H4 (cell line): ENCODE measurements at regions not wholly inside any gene's neighbourhood (a gene's known extent, or its start where the extent isn't known, plus 50 kb on each side); places are given as distances from the start of the nearest gene placed in this dataset.

Source experiments
- DNase-seq: peaks from one replicate; pipeline ENCODE4 v3.0.0-alpha.2; 2015; ENCODE audit warnings: low spot score

DNA sequence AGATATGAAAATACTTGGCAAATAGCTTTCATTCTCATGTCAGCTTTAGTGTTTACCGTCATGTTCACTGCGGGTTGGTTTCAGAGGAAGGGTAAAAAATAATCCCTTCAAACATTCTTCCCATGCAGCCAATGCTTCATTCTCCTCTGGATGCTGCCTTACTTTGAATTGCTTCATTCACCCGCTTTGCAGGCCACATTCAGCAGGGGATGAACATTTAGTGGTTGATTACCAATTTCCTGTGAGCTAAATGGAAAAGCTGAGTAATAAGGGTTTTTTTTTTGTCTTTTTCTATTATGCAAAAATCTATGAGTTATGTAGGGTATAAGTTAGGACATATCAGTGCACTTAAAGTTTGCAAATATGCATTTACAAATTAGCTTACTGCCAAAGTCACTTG, 96.3 kb upstream of the MEF2C start:
- no peak for DNase-seq

GRCh38 chr5:88976914-88977313, 93.9 kb upstream of the MEF2C start:
- no peak for DNase-seq

GRCh38 chr5:88967633-88968585, 84.9 kb upstream of the MEF2C start:
- DNase-seq = no peak

DNA sequence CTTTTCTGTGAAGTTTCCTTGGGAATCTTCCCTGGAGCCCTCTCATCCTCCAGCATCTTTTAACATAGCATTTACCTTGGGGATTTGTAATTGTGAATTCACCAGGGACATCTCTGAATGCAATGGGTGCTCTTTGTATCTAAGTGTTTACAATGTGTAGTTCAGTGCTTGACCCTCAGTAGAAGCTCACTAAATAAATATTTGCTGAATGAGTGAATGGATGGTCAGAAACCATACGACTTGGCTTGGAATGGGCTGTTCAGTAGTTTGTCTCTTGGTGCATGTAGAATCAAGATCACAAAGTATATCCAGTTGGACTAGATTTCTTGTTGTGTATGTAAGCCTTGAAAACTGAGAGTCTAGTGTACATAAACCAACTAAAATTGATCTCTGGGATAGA, 81.8 kb upstream of the MEF2C start:
- DNase-seq = no peak

GRCh38 chr5:88957013-88957412, 74.0 kb upstream of the MEF2C start:
- DNase-seq = no peak

GRCh38 chr5:88956416-88956815, 73.4 kb upstream of the MEF2C start:
- DNase-seq = no peak

- DNase-seq = no peak
Measured at GRCh38 chr5:88955403-88955802, 72.4 kb upstream of the MEF2C start.

DNA sequence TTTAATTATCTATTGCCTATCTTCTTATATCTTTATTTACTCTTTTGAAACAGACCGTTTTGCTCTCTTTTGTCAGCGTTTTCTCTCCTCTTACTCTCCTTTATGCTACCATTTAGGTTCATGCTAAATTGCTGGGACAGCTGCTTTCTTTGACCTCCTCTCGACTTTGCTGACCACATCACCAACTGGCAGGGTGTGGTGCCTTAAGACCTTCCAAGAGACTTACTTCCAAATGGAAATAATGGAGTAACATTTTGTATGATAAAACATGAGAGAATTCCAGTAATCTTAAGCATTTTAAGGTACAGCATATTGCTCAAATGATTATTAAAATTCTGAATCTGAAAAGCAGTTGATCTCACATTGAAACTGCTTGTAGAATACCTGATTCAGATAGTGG, 71.5 kb upstream of the MEF2C start:
- no peak for DNase-seq

DNA sequence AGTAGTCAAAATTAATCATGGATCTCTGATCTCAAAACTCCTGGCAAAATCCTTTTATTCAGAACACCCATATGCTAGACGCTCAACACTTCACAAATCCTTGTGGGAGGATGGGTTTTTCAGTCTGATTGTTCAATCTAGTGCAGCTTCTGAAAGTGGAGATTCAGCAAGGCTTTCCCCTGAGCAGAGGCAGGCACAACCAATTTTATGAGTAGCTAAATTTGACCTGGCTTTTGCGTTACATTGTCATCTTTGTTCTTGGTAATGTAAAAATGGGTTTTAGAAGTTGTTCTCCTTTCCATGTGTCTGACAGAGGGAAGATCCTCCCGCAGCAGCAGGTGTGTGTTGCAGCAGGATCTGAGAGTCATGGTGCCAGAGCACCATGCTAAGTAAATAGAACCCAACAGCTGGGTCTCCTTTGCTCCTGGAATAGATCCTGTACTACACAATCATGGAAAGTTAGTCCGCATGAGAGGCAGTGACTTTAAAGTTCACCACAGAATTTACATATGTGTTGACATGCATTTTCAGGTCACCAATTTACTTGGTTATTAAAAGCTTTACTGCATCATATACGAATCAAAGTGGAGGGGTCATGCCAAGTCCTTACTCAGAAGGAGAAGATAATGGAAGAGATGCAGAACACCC, 70.1 kb upstream of the MEF2C start:
- no peak for DNase-seq

DNA sequence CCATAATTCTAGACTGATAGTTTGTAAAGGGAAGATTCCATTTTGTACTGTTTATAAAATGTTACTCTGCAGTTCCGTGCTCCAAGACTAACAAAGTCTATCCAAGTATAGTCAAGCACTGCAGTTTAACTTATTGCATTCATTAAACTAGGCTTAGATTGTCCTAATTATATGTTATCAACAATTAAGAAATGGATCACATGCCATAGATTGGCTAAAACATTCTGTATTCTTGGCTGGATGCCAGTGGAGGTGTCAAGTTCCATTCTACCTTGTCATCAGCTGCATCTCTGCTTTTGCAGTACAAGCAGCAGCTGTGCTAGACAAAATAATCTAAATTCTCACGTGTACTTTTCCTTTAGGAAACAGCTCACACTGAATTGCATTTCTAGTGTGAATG, 69.4 kb upstream of the MEF2C start:
- no peak for DNase-seq

GRCh38 chr5:88951457-88951856, 68.5 kb upstream of the MEF2C start:
- no peak for DNase-seq

DNA sequence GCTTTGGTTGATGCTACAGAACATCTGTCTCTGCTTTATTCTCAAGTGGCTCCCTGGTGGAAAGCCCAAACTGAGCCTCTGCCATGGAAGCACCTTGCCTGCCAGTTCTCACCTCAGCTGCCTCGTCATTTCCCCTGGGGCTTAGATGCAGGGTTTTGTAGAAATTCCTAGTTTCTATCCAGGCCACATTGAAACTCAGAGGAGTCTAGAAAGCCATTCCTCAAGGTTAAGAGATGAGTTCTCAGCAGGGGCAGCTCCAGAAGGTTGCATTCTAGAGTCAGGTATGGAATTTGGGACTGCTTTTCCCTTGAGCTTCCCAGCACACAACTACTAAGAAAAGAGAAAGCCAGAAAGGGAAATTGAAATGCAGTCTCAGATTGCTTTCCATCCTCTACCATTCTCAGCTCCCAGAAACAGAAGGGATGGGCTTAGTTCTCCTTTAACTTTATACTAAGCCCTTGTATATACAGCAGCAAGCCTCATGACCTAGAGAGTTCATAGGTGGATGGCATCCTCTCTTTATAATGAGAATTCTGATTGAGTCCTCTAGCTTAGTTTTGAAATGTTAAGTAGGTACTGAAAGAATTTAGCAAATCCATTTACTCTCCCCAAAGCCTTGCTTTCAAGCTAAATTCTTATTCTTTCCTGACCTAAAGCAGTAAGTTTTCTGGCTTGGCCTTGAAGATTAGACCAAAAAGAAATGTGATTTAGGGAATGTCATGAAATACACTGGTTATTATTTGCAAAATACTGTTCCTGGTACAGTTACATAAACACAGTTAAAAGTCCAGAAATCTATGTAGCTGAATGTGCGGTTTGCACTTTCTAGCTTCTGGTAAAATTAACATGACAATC, 66.0 kb upstream of the MEF2C start:
- DNase-seq = no peak

DNA sequence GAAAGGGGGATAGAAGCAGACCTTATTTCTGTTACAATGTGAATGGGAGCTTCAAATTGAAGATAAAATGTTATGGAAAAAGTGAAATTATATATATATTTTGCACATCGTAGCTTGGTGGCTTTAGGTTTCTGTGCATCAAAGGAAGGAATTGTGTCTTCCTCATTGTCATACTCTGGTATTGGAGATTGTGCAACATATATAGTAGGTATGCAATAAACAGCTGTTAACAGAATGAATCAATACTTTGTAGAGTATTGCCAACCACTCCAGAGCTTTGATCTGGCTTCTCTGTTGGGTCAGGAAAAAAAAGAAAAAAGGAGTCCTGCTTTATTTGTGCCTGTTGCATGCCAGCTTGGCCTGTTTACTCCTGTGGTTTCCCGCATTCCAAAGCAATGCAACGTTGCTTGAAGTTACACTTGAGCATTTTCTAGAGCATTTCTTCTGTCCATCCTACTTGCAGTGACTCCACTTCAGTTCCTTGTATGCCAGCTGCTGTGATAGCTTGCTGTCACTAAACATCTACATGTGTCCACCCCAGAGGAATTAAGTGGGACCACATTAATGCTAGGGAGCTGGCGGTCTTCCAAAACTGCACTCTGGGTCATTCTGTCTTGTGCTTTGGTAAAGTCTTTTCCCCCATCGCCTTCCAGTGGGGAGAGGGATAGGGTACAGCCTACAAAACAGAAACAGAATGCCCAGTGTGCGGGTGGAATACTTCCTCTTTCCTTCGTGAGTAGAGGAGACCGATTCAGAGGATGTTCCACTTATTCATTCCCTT, 62.0 kb upstream of the MEF2C start:
- DNase-seq = peak; percentile 78

DNA sequence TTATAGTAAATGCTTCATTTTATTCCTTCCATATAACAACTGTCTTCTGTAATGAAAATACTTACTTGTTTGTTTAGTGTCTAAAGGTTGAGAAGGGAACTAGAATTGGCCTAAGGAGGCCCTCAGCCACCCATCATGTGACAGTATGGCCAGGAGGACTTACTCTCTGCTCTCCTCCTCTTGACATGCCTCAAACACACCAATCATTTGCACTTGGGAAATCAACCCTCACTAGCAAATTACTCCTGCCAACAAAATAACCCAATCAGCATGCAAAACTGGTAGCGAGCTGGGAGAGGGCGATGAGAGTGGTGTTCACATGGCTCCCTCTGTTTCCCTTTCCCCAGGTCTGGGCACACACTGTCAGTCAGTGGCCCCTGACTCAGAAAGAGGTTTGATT, 58.6 kb upstream of the MEF2C start:
- DNase-seq = no peak

- DNase-seq = no peak
Measured at GRCh38 chr5:88940713-88941112, 57.7 kb upstream of the MEF2C start.

DNA sequence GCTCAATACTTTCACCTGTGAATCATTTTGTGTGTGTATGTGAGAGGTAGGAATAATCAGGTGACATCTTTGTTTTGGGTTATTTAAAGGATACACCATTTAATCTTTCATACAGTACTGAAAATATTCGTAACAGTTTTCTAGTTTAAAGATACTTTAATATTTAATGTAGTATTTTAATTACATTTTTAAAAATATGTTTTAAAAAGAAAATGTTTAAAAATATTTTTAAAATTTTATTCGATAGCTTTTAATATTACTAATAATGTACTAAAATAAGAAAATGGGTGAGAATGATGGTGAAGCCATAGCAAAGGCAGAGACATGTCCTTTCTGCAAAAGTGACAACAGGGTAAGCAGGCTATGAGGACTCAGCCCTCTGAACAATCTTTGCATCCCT, 56.3 kb upstream of the MEF2C start:
- no peak for DNase-seq

- no peak for DNase-seq
Measured at GRCh38 chr5:88938488-88938887, 55.5 kb upstream of the MEF2C start.

DNA sequence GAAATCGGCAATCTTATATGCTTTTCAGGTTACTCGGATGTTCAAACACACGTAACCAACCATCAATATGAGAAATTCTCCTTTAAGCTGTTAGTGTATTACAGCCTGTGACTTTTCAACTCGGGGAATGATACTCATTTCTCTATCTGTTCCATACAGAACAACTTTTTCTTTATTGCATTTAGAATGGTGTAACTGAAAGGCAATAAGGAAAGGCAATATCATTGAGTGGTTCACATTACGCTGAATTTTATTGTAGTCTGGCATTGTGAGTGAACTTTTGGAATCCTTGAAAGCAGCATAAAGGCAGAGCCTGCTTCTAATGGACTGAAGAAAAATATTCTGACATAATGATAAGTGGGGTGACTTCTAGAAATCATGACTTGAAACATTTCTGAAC, 54.4 kb upstream of the MEF2C start:
- no peak for DNase-seq

GRCh38 chr5:88934439-88934838, 51.5 kb upstream of the MEF2C start:
- DNase-seq = no peak
